PC-3 (cell line): ENCODE measurements at regions not wholly inside any gene's neighbourhood (a gene's known extent, or its start where the extent isn't known, plus 50 kb on each side); places are given as distances from the start of the nearest gene placed in this dataset.

Experiments used
- ATAC-seq: fragments of 200-7000 bp; cut with Tn5 transposase; 2 replicates; pipeline ENCODE4 v1.9.1; 2020; ENCODE audit warnings: mild to moderate bottlenecking, moderate library complexity
- BruUV-seq: library from RNA; stranded (reverse); fragments of 400-500 nt; replicated peaks from 2 replicates; lab custom pipeline; 2021; lab: Mats Ljungman, UMichigan
- CTCF ChIA-PET: fragments of 300-600 bp; sonication (Branson Sonifier 250); formaldehyde crosslinking; loops from one replicate; lab custom pipeline; 2022; ENCODE audit warnings: antibody characterized with exemption; lab: Charles Lee
- POLR2A ChIA-PET: fragments of 300-600 bp; sonication (Branson Sonifier 250); formaldehyde crosslinking; loops from one replicate; lab custom pipeline; 2022; ENCODE audit warnings: antibody characterized with exemption; ENCODE audit not compliant: unreplicated experiment; lab: Charles Lee
- DNase-seq: peaks from one replicate; pipeline ENCODE4 v3.0.0-alpha.2; 2015
- H2AFZ ChIP-seq: fragments of 300-600 bp; sonication (generic); 2 replicates; pipeline ENCODE4 v1.6.0; 2016; ENCODE audit warnings: antibody characterized with exemption, low read length
- H3F3A ChIP-seq: fragments of 300-600 bp; sonication (generic); one replicate; pipeline ENCODE4 v1.6.0; 2017; ENCODE audit warnings: antibody characterized with exemption, low read length, control low read depth, mild to moderate bottlenecking; ENCODE audit not compliant: unreplicated experiment
- H3K27ac ChIP-seq: fragments of 300-600 bp; sonication (generic); 2 replicates; pipeline ENCODE4 v1.5.1; 2016; ENCODE audit warnings: mild to moderate bottlenecking, low read length
- H3K27me3 ChIP-seq: fragments of 300-600 bp; sonication (generic); 2 replicates; pipeline ENCODE4 v1.6.1; 2016; ENCODE audit warnings: low read length, mixed read lengths
- H3K36me3 ChIP-seq: fragments of 300-600 bp; sonication (generic); 2 replicates; pipeline ENCODE4 v1.6.1; 2016; ENCODE audit warnings: low read depth, mixed run types, low read length, mixed read lengths
- H3K4me1 ChIP-seq: fragments of 300-600 bp; sonication (generic); 2 replicates; pipeline ENCODE4 v1.5.1; 2016; ENCODE audit warnings: low read length; ENCODE audit not compliant: insufficient read depth
- H3K4me2 ChIP-seq: fragments of 300-600 bp; sonication (generic); 2 replicates; pipeline ENCODE4 v1.6.0; 2016; ENCODE audit warnings: low read length
- H3K4me3 ChIP-seq: fragments of 300-600 bp; sonication (generic); 2 replicates; pipeline ENCODE4 v1.5.1; 2016; ENCODE audit warnings: mild to moderate bottlenecking, low read length, mixed read lengths
- H3K79me2 ChIP-seq: fragments of 300-600 bp; sonication (generic); 2 replicates; pipeline ENCODE4 v1.6.1; 2017; ENCODE audit warnings: low read length, mixed read lengths
- H3K9ac ChIP-seq: fragments of 300-600 bp; sonication (generic); 2 replicates; pipeline ENCODE4 v1.6.0; 2016; ENCODE audit warnings: mild to moderate bottlenecking, low read length
- H3K9me2 ChIP-seq: fragments of 300-600 bp; sonication (generic); replicated peaks from 2 replicates; pipeline ENCODE4 v1.6.1; 2016; ENCODE audit warnings: mixed run types, low read length, mixed read lengths
- H3K9me3 ChIP-seq: fragments of 300-600 bp; sonication (generic); 2 replicates; pipeline ENCODE4 v1.6.1; 2016; ENCODE audit warnings: low read length, mixed read lengths
- H4K20me1 ChIP-seq: fragments of 300-600 bp; sonication (generic); 2 replicates; pipeline ENCODE4 v1.6.1; 2016; ENCODE audit warnings: low read length, mixed read lengths
- EZH2 ChIP-seq: fragments of 300-600 bp; sonication (generic); IDR thresholded peaks from one replicate; pipeline ENCODE4 v1.6.1; 2017; ENCODE audit warnings: antibody characterized with exemption, mild to moderate bottlenecking, low read length; ENCODE audit not compliant: unreplicated experiment
- EZH2phosphoT487 ChIP-seq: fragments of 300-600 bp; sonication (generic); IDR thresholded peaks from 2 replicates; pipeline ENCODE4 v1.6.1; 2018; ENCODE audit warnings: mild to moderate bottlenecking, antibody characterized with exemption, low read length, borderline replicate concordance
- intact Hi-C: fragments of 100-400 bp; cut with micrococcal nuclease; formaldehyde crosslinking; loops from 2 replicates; pipeline ENCODE4 v1.9.0; 2023
- TF ChIP-seq, protein P1 (sequence below): fragments of 300-600 bp; sonication (generic); conservative IDR thresholded peaks from 2 replicates; pipeline ENCODE4 v1.5.1; 2017; ENCODE audit warnings: antibody characterized with exemption, low read depth, mild to moderate bottlenecking, low read length

DNA sequence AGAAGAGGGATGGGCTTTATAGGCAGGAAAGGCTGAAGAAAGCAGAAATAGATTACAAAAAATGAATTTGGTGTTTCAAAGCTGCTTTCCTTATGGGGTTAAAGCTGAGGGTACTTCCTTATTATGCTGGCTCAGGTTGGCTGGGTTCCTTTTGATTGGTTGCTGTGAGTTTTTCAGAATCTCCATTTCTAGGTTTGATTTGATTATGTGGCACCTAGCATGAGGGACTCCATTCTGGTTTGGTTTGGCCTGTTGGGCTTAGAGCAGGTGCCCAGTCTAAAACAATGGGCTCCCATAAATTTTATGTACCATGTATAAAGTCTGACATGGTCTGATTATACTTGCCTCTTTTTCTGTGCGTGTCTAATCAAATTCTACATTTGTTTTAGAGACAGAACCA, 362.7 kb downstream of the CXCL12 start:
- Histone ChIP-seq H3K27ac (no peak overlapping the region), H3K27me3 (peaks cover 22% of the 10 kb centered on the region; the same call in 1 of the 2 replicates), H3K79me2 (no peaks in the 10 kb centered on the region), H3K4me1 (no peaks in the 10 kb centered on the region), H2AFZ (no peak overlapping the region), H3K9me3 (0 out of 2 replicates have a peak, but pooled peaks cover 3% of the 10 kb centered on the region), H3F3A (no peaks in the 10 kb centered on the region), H4K20me1 (no peaks in the 10 kb centered on the region), H3K4me2 (no peak overlapping the region), H3K9ac (no peak overlapping the region), H3K36me3 (no peaks in the 10 kb centered on the region), H3K9me2 (no peaks in the 10 kb centered on the region), H3K4me3 (no peak overlapping the region)
- CTCF ChIA-PET: no interaction called here
- BruUV-seq: no TSS peak
- no peak for TF ChIP-seq EZH2
- no peak for TF ChIP-seq EZH2phosphoT487
- TF ChIP-seq, protein P1, sequence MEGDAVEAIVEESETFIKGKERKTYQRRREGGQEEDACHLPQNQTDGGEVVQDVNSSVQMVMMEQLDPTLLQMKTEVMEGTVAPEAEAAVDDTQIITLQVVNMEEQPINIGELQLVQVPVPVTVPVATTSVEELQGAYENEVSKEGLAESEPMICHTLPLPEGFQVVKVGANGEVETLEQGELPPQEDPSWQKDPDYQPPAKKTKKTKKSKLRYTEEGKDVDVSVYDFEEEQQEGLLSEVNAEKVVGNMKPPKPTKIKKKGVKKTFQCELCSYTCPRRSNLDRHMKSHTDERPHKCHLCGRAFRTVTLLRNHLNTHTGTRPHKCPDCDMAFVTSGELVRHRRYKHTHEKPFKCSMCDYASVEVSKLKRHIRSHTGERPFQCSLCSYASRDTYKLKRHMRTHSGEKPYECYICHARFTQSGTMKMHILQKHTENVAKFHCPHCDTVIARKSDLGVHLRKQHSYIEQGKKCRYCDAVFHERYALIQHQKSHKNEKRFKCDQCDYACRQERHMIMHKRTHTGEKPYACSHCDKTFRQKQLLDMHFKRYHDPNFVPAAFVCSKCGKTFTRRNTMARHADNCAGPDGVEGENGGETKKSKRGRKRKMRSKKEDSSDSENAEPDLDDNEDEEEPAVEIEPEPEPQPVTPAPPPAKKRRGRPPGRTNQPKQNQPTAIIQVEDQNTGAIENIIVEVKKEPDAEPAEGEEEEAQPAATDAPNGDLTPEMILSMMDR: no peak
- POLR2A ChIA-PET: no interaction called here
- intact Hi-C loops: no loop called here
- DNase-seq (no peak), ATAC-seq (no peak)

DNA sequence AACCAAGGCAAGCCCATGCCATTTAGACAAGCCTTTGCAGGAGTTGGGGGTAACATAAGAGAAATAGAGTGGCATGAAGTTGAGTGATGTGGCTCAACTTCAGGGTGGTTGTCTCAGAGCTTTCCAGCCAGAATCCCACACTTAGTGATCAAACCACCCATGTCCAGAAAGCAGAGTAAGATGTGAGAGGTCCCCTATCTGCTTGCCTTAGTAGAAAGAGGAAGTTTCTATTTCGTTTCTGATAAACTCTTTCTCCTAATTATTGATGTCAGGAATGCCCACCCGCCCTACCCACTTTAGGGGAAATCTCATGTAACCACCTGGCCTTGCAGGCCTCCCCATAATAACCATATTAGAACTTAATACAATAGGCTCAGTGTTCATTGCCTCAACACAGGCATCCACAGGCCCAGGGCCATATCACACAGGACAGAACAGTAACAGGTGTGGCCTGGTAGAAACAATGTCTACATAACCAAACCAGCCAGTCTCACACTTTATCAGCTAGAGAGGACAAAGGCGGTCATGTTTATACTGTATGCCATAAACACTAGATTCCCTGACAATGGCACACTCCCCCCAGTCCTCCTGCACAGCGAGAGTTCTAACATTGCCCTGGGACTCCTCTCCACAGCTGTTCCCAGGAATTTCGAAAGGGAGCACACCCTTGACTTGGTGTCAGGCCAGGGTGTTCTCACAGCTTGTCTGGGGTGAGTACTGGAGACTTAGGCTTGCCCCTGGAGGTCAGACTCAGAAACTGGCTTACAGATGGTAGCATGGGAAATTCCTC, 364.4 kb downstream of the CXCL12 start:
- no peaks in the 10 kb centered on the region for H3K9me2 ChIP-seq
- BruUV-seq: no TSS peak
- peaks cover 12% of the 10 kb centered on the region; the same call in 1 of the 2 replicates for H3K27me3 ChIP-seq
- intact Hi-C loops: no loop called here
- ATAC-seq (no peak), DNase-seq (no peak)
- H3K79me2 ChIP-seq: no peaks in the 10 kb centered on the region
- no peak overlapping the region for H3K4me3 ChIP-seq
- H3K9ac ChIP-seq: no peak overlapping the region
- no peak overlapping the region for H3K27ac ChIP-seq
- 0 out of 2 replicates have a peak, but pooled peaks cover 3% of the 10 kb centered on the region for H3K9me3 ChIP-seq
- H3K4me2 ChIP-seq: no peak overlapping the region
- ChIA-PET POLR2A (no interaction called here), CTCF (no interaction called here)
- TF ChIP-seq EZH2: no peak
- TF ChIP-seq, protein P1: no peak
- no peaks in the 10 kb centered on the region for H3F3A ChIP-seq
- no peak overlapping the region for H2AFZ ChIP-seq
- no peaks in the 10 kb centered on the region for H3K4me1 ChIP-seq
- no peaks in the 10 kb centered on the region for H4K20me1 ChIP-seq
- no peaks in the 10 kb centered on the region for H3K36me3 ChIP-seq

DNA sequence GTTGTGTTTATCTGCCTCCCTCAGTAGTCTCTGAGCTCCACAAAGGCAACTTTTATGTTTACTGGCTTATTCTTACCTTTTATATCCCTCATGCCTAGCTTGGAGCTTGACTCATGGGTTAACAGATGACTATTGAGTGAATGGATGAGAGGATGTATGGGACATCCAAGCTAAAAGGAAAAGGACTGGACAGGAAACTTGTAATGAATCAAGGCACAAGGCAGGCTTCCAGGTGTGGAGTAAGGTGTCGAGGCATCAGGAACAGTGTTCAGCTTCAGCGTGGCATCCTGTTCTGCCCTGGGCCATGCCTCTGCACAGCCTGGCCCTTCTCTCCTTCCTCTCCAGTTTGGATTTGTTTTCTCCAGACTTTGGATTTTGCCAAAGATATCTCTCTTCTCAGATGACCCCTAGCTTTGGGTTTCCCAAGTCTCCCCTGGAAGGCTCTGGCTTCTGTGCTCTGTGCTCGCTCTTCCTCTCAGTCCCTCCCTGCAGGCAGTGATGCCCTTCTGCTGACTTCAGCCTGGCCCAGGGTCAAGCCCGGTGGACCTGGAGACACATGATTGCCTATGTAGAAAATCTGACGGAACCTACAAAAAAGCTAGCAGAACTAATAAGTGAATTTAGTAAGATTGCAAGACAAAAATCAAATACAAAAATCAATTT, 367.3 kb downstream of the CXCL12 start:
- peak; percentile 6 for DNase-seq
- POLR2A ChIA-PET: no interaction called here

More for the DNA sequence above, 367.3 kb downstream of the CXCL12 start:
- H4K20me1 ChIP-seq: no peaks in the 10 kb centered on the region
- TF ChIP-seq EZH2phosphoT487 (no peak), EZH2 (no peak)
- TF ChIP-seq, protein P1: no peak
- 0 out of 2 replicates have a peak, but pooled peaks cover 3% of the 10 kb centered on the region for H3K9me3 ChIP-seq
- H3K4me1 ChIP-seq: no peaks in the 10 kb centered on the region
- H3K27me3 ChIP-seq: no peaks in the 10 kb centered on the region
- no peaks in the 10 kb centered on the region for H3K79me2 ChIP-seq
- no TSS peak for BruUV-seq
- H3F3A ChIP-seq: no peaks in the 10 kb centered on the region
- H3K4me2 ChIP-seq: no peak overlapping the region
- no peak overlapping the region for H3K9ac ChIP-seq
- no peak overlapping the region for H2AFZ ChIP-seq
- no peaks in the 10 kb centered on the region for H3K36me3 ChIP-seq
- CTCF ChIA-PET: no interaction called here
- H3K9me2 ChIP-seq: no peaks in the 10 kb centered on the region
- no peak overlapping the region for H3K4me3 ChIP-seq
- intact Hi-C loops: no loop called here
- no peak for ATAC-seq
- no peak overlapping the region for H3K27ac ChIP-seq
